Inflammatory macrophage treated with lipopolysaccharide for 1 hour (primary cell): ENCODE measurements at regions not wholly inside any gene's neighbourhood (a gene's known extent, or its start where the extent isn't known, plus 50 kb on each side); places are given as distances from the start of the nearest gene placed in this dataset.

Experiments
- DNase-seq, 2 donors: peaks; one replicate each; pipeline ENCODE4 v3.0.0-alpha.2; 2020 to 2022

DNA sequence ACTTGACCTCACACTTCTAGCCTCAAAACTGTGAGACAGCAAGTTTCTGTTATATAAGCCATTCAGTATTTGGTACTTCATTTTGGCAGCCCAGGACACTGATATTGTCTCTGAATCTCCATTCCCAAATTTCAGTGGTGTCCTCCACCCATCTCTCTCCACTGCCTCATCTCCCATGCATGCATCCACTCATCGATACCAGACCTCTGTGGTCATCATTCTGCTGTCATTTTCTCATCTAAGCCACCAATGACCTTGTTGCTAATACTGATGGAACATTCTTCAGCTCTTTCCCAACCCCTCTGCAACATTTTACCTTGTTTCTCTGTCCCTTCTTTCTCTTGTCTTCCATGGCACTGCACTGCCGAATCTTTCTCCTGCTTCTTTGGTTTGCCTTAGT, 221.8 kb downstream of the SNX18 start:
- DNase-seq, result no peak

DNA sequence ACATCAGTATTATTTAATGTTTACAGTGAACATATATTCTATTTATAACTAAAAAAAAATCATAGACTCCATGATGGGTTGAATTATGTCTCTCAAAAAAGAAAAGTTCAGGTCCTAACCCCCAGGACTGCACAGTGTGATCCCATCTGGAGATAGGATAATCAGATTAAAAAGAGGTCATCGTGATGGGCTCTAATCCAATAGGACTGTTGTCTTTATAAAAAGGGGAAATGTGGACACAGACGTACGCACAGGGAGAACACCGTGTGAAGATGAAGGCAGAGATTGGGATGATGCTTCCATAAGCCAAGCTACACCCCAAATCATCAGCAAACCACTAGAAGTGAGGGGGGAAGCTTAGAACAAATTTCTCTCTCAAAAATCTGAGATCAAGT, 221.4 kb downstream of the SNX18 start:
- no peak for DNase-seq

DNA sequence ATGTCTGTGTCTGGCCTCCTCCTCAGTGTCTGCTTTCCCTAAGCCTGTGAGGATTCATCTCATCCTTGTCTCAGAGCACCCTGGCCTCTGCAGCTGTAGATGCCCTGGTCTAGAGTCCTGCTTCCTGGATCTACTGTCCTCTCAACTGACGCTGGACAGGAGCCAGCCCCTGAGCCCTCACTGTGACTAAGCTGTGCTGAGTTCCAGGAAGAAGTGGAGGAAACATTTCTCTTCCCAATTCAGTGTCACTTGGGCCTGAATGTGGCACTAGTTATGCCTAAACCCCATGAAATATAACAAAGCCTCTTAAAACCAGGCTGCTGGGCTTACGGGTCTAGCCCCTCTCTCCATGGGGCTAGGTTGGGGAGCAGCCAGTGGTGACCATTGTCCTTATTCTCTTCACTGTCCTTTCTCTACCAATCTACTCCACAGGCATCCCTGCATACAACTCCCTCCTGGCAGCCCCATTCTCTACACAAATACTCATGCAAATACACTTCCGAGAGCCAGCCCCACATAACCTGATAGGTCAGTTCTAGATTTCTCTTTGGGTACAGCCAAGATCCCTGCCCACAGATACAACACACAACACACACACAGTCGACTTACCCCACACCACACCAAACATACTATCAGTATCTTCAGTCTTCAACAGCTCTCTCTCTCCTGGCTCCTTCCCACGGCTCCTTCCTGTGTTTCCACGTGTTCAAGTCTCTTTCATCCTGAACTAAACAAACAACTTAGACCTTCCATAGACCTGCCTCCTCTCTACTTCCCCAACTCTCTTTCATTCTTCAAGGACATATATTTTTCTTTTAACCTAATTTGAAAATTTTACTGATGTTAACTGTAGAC, 220.8 kb downstream of the SNX18 start:
- peak; percentile 12 to 61 for DNase-seq

DNA sequence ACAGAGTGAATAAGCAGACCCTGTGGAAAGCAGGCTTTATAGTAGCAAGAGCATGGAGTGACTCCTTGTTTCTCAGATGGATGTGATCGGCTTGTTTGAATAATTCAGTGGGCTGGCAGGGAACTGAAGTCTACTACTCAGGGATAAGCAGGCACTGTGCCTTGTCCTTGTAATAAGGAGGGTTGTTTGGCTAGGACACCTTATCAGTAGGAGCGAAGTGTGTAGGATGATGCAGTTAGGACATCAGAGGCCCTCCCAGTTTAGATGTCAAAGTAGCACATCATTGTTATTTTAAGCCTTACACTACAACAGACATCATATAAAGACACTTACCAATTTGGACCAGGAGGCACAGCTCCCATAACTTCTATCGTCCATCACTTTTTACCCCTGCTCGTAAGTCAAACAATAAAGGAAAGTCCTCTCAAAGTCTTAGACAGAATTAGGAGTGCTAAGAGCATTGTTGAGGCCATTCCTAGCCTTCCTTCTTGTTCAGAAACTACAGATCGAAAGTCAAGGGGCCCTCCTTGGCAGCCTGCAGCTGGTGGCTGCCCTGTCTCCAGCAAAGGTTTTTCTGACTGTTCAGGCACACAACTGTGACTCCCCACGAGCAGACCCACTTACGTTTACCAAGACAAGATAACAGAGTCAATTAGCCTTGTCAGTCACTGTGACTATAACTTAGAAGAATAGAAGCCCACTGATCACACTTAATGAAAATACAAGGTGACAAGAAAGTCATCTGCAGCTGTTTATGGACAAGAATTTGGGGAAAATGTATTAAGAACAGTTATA, 218.6 kb downstream of the SNX18 start:
- no peak for DNase-seq

DNA sequence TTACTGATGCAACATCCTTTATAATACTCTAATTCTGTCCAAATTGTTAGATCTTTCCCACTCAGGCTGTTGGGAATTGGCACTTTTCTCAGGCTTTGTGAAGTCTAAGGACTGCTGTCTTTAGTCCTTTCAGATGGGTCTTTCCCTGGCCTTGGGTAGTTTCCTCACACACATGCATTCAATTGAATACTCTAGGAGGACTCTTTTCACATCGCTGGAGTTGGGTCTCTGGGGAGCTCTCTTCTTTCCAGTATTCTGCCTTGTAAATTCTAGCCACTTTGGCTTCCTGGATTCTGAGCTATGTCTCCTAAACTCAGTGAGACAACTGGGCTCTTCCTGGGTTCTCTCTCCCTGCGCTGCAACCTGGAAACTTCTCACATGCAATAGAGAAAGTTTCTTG, 215.5 kb downstream of the SNX18 start:
- no peak for DNase-seq

DNA sequence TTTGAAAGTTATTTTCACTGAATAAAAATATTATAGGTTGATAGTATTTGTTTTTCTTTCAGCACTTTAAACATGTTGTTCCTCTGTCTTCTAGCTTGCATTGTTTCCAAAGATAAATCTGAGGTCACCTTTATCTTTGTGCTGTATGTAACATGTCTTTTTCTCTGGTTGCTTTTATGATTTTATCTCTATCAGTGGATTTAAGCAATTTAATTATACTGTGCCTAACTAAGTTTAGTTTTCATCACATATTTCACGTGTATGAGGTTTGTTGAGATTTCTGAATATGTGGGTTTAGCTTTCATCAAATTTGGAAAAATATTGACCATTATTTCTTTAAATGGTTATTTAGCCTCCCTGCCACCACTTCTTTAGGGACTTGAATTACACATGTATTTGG, 214.5 kb downstream of the SNX18 start:
- no peak for DNase-seq

DNA sequence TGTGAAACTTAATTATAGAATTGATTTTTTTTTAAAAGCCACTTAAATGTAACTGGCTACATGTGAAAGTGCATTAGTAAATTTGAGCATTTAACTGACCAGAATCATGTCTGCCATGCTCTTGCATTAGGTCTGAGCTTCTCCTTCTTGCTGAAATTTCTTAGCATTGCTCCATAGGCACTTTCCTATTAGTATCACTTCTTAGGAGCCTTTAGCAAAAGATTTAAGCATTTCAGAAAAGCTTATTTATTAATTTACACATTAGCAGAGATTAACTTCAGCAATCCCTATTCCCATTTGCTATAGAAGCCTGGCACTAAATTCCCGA, 211.0 kb downstream of the SNX18 start:
- DNase-seq, result peak; percentile 18 to 42

DNA sequence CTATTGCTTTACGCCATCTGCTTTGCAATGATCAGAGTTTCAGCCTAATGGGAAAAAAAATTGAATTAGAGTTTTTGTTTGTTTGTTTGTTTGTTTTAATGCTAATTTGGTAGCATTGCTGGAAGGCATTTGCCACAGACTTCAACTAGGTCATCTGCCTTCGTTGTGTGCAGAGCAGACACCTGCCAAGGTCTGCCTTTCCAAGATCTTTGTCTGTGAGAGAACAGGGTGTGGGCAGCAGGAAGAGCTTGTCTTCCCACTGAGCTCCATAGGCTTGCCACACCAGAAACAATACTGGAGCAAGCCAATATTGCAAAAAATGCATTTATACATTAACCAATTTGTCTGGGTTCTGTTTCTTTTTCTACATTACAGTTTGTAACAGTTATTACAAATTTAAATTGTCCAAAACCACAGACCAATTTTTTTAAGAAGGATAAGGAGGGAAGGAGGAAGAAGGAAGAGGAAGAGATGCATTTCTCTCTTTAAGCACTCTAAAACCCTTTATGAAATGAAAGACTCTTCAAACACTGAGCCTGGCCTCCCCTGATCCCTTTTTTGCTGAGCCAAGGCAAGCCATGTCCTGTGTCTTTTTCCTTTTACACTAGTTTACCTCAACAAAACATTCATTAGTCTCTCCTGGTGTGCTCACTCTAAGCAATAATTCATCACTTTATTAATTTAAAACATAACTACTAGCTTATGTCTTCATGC, 210.5 kb downstream of the SNX18 start:
- peak; percentile 18 to 21 for DNase-seq

DNA sequence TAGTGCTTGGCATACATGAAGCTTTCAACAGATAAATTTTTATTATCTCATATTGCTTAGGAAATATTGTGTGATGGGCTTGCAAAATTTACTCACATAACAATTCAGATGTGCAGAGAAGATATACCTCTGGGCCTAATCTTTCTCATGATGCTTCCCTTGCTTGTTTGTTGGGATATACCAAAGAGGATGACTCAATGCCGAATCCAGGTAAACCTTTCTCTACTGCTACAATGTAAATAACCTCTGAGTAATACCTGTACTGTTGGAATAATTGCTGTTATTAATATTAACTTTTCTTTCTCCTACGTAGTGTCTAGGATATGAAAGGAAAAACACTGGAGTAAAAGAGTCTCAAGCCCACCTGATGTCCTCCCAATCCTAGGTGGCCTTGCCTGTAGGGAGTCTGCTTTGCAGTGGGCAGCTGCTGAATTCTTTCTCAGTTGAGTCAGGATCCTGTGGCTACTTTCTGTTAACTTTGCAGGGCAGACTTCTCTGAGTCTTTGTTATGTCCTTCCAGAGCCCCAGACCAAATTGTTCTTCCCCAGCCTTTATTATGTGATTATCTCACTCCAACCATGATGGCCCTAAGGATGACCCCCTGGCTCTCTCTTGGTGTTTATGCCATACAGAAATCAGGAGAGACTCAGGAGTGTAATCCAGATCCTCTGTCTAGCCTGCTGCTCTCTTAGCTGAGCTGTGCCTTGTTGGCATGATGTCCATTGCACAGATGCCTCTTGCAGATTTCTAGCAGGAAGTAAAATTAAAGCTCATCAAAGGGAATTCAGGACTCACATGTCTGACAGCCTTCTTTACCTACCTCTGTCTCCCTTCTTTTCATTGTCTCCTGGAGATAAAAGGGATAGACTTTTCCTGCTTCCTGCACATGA, 208.1 kb downstream of the SNX18 start:
- no peak for DNase-seq

DNA sequence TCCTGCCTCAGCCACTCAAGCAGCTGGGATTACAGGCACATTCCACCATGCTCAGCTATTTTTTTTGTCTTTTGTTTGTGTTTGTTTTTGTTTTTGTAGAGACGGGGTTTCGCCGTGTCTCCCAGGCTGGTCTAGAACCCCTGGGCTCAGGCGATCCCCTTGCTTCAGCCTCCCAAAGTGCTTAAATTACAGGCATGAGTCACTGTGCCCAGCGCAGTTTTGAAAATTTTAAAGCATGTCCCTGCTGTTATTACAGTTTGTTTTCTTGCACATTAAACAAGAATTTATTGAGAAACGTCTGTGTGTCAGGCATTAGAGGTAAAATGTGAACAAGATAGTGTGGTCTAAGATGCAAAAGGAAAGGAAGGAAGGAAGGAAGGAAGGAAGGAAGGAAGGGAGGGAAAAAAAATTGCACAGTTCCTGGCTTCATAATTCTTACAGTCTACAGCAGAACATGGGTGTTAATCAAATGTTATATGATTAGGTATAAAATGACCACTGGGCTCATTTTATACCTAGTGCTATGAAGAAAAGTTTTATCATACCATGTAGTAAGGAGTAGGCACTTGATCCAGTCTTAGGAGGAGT, 205.4 kb downstream of the SNX18 start:
- no peak for DNase-seq

DNA sequence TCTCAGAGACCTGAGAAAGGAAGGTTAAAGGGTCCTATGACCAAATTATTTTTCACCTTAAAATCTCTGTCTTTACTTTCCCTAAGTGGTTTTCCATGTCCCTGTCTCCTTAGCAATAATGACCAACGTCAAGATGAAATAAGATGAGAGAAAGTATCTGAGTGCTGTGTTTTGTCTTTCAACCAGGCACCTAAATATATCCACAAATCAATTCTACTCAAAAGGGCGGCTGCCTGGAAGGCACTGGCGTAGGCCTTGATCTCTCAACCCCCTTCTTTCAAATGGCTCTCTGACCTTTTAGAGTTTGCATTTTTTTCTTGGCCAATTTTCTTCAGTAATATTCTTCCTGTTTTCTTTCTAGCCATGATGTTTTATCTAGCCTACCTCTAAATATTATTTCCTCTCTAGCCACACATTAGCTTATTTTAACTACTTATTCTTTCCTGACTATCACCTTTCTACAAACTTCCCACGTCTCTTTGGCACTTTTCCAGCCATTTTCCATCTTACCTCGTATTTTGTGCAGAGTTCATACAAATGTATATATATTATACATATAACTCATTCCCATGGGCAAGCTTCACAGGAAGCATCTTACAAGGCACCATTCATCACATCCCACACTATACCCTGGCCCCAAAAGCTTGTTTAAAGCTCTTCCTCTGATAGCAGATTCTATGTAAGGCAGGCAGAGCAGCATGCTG, 204.5 kb downstream of the SNX18 start:
- DNase-seq, result no peak

DNA sequence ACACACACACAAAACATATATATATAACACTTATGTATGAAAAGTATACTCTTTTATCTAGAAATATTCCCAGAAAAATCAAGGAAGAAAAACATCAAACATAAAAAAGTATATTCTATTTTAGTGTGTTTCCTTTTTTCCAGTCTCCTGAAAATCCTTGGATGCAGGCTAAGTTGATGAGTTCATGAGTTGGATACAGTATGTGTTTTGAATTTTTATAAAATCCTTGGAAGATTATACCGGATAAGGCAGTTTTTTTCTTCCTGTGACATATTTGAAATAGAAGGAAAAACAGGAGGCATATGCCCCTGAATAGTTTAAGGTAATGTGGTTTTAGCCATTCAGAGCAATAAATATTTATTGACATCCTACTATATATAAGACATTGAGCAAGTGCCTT, 203.6 kb downstream of the SNX18 start:
- no peak for DNase-seq

DNA sequence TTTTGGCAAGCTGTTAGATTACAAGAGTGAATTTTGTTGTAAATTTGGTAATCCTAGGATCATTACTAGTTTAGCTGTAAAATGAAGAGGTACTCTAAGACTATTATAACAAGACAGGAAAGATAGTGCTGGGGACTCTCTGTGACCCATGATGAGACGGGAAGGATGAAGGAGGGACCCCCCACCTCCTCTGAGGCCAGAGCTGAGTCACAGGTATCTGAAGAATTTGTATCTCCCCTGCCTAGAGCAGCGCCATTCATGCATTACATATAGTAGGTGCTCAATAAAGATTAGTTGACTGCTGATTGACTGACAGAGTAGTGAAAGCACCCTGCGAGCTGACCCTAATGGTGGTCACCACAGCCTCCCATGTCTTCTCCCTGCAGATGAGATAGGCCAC, 202.8 kb downstream of the SNX18 start:
- no peak for DNase-seq

DNA sequence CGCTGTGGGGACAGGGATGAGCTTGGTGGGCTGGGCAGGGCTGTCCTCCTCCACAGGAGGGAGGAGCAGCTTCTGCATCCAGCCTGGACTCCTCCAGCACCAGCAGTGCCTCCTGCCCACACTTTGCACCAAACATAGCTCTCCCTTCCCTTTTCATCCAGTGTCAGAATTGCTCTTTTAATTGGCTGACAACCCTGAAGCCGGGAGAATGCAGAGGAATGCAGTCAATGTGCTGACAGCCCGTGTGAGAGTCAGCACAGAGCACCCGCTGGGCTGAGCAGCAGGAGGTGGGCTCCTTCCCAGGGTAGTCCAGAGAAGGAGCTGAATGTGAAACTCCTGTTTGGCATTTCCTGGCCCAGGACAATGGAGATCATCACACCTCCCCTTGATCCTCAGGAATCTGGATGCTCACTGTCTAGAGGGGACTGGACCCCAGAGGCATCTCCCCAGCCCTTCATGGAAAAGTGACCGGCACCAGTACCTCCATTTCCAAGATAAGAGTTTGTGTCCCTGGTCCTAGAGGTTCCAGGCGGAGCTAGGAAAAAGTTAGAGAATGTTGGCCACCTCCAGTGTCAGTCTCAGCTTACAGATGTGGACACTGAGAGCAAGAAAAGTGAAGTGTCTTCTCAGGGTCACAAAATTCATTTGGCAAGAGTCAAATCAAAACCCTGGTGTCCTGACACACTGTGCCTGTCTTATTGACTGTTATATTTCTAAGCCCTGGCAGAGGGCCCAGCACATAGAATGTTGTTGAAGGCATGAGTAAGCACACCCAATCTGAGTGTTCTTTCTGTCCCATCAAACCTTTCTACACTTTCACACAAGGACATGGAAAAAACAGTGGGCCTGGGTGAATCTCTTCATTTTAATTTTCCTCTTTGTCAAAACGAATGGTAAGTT, 202.1 kb downstream of the SNX18 start:
- no peak for DNase-seq

DNA sequence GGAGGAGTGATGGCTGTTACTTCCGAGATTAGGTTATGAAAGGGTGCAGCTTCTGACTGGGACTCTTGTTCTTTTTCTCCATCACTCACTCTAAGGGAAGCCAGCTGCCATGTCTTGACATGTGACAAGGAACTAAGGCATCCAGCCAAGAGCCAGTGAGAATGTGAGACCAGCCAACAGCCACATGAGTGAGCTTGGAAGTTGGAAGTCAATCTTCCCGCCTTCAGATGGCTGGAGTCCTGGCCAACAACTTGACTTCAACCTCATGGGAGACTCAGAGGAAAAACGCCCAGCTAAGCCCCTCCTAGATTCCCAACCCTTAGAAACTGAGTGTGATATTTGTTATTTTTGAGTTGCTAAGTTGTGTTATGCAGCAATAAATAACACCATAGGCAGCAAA, 201.1 kb downstream of the SNX18 start:
- no peak for DNase-seq

DNA sequence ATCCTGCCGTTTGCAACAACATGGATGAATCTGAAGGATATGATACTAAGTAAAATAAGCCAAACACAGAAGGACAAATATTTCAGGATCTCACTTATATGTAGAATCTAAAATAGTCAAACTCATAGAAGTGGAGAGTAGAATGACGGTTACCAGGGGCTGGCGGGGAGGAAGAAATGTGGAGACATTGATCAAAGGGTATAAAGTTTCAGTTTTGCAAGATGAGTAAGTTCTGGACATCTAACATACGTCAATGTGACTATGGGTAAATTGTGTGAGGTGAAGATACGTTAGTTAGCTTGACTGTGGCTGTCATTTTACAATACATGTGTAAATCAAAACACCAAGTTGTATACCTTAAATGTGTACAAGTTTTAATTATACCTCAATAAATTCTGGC, 200.3 kb downstream of the SNX18 start:
- no peak for DNase-seq

DNA sequence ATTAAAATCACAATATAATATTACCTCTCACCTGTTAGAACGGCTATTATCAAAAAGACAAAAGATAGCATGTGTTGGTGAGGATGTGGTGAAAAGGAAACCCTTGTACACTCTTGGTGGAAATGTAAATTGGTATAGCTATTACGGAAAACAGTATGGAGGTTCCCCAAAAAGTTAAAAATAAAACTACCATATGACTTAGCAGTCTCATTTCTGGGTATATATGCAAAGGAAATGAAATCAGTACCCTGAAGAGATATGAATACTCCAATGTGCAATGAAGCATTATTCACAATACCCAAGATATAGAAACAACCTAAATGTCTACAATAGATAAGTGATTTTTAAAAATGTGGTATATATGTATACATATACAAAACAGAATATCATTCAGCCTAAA, 199.9 kb downstream of the SNX18 start:
- DNase-seq, result no peak

DNA sequence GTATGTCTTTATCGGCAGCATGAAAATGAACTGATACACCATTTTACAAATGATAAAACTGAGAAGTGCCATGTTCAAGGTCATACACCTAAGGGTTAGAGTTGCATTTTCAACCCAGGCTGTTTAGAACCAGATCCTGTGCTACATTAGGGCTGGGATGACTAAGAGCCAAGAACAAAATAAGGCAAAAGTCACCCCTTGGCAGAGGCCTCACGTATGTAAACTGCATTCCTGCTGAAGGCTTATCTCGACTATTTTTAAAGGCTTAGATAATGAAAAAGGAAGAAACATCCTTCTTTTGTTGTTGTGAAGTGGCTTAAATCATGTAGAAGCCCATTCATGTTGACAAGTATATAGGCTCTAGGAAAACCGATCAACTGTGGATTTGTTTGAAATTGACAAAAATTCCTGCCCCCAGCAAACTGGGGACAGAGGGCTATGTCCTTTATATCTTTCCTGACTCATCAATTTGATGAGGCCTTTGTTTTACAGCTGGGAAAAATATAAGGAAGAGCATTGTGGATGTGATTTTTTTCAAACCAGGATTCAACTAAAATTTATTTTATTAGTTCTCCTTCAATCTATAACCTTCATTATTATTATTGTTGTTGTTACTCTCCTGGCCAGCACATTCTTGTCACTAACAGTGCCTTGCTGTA, 196.5 kb downstream of the SNX18 start:
- no peak for DNase-seq

DNA sequence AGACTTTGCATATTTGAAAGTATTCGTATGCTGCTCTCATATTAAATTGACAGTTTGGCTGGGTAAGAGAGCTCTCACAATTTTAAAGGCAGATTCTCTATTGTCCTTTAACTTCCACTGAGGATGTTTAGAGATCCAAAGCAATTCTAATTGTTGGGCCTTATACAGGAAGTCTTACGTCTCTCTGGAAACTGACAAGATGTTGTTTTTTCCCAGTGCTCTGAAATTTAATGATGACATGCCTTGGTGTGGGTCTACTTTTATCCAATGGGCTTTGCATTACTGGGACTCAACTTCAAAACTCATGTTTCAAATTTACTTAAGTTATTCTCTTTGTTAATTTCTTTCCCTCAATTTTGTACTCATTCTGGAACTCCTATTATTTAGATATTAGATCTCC, 191.5 kb downstream of the SNX18 start:
- no peak for DNase-seq

DNA sequence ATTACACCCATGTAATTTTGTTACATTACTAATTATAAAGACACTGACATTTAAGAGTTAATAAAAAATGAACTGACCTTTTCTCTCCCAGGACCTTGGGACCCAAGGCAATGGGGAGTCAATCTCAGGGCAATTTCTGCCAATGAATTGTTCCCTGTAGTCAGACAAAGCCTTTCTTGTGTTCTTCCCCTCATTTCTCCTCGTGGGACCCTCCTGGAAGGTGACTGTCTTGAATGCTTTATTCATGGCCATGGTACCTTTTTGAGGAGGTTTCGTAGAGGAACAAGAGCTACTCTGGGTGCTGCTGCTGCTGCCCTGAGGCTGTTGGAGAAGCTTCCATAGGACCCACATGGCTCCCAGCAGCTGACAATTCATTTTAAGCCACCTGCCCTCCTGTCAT, 190.3 kb downstream of the SNX18 start:
- DNase-seq, result no peak
